ENCODE measurements at regions not wholly inside any gene's neighbourhood (a gene's known extent, or its start where the extent isn't known, plus 50 kb on each side); places are given as distances from the start of the nearest gene placed in this dataset.

- peaks cover 9% of the 10 kb centered on the region for H3K27me3 ChIP-seq (replicated peaks; ENCODE audit: insufficient read depth, low read length)
- no peaks in the 10 kb centered on the region for H3K79me2 ChIP-seq (ENCODE audit: low read length)
- no peaks in the 10 kb centered on the region for H3K36me3 ChIP-seq (replicated peaks; ENCODE audit: insufficient read depth, low read length)
- H3K4me3 ChIP-seq (ENCODE audit: low read length), result no peak overlapping the region
- H3K9ac ChIP-seq (ENCODE audit: low read length), result no peak overlapping the region
- no peak overlapping the region for H3K4me2 ChIP-seq (ENCODE audit: low read depth, low read length)
- H3K4me1 ChIP-seq (ENCODE audit: low read length), result peaks cover 19% of the 10 kb centered on the region
- H2AFZ ChIP-seq (ENCODE audit: low read length), result no peak overlapping the region
- no peaks in the 10 kb centered on the region for H3K9me3 ChIP-seq (replicated peaks; ENCODE audit: insufficient read depth, low read length)
- H4K20me1 ChIP-seq (ENCODE audit: insufficient read depth, low read length), result no peaks in the 10 kb centered on the region
- TF ChIP-seq CTCF (IDR thresholded peaks at IDR 0.05; ENCODE audit: low read length) (no peak), EZH2phosphoT487 (IDR thresholded peaks at IDR 0.05; ENCODE audit: low read length) (no peak), EZH2 (optimal IDR thresholded peaks at IDR 0.05; ENCODE audit: low read depth, low read length) (no peak)
- peaks cover 4% of the 10 kb centered on the region; the same call in 1 of the 2 replicates for H3F3A ChIP-seq (ENCODE audit: insufficient read depth, low read length)
- no peaks in the 10 kb centered on the region for H3K9me2 ChIP-seq (replicated peaks; ENCODE audit: insufficient read depth, low read length)
- no peak overlapping the region for H3K27ac ChIP-seq (ENCODE audit: low read length)
- no peak for DNase-seq
These were observed 52.2 kb upstream of the TMEM18 start for GRCh38 chr2:729376-729861.

- no peak overlapping the region for H3K4me3 ChIP-seq (ENCODE audit: low read length)
- H3F3A ChIP-seq (ENCODE audit: insufficient read depth, low read length), result peaks cover 4% of the 10 kb centered on the region; the same call in 1 of the 2 replicates
- no peak overlapping the region for H3K9ac ChIP-seq (ENCODE audit: low read length)
- H3K9me2 ChIP-seq (replicated peaks; ENCODE audit: insufficient read depth, low read length), result no peaks in the 10 kb centered on the region
- peak overlapping the region; percentile 60; the same call in 1 of the 2 replicates for H3K4me2 ChIP-seq (ENCODE audit: low read depth, low read length)
- no peaks in the 10 kb centered on the region for H4K20me1 ChIP-seq (ENCODE audit: insufficient read depth, low read length)
- no peaks in the 10 kb centered on the region for H3K9me3 ChIP-seq (replicated peaks; ENCODE audit: insufficient read depth, low read length)
- peaks cover 12% of the 10 kb centered on the region for H3K27me3 ChIP-seq (replicated peaks; ENCODE audit: insufficient read depth, low read length)
- H3K4me1 ChIP-seq (ENCODE audit: low read length), result peaks cover 19% of the 10 kb centered on the region
- no peaks in the 10 kb centered on the region for H3K79me2 ChIP-seq (ENCODE audit: low read length)
- H3K36me3 ChIP-seq (replicated peaks; ENCODE audit: insufficient read depth, low read length), result no peaks in the 10 kb centered on the region
- H3K27ac ChIP-seq (ENCODE audit: low read length), result no peak overlapping the region
- no peak overlapping the region for H2AFZ ChIP-seq (ENCODE audit: low read length)
- no peak for TF ChIP-seq EZH2 (optimal IDR thresholded peaks at IDR 0.05; ENCODE audit: low read depth, low read length)
- TF ChIP-seq CTCF (IDR thresholded peaks at IDR 0.05; ENCODE audit: low read length), result no peak
- no peak for TF ChIP-seq EZH2phosphoT487 (IDR thresholded peaks at IDR 0.05; ENCODE audit: low read length)
- no peak for DNase-seq
These were observed 51.0 kb upstream of the TMEM18 start for GRCh38 chr2:728165-728564.

GRCh38 chr2:727071-727470 is 49.9 kb upstream of the TMEM18 start:
- peaks cover 4% of the 10 kb centered on the region; the same call in 1 of the 2 replicates for H3F3A ChIP-seq (ENCODE audit: insufficient read depth, low read length)
- no peak overlapping the region for H3K9ac ChIP-seq (ENCODE audit: low read length)
- H3K79me2 ChIP-seq (ENCODE audit: low read length), result no peaks in the 10 kb centered on the region
- no peaks in the 10 kb centered on the region for H4K20me1 ChIP-seq (ENCODE audit: insufficient read depth, low read length)
- H3K4me2 ChIP-seq (ENCODE audit: low read depth, low read length), result peak overlapping the region; percentile 60
- H3K4me1 ChIP-seq (ENCODE audit: low read length), result peaks cover 19% of the 10 kb centered on the region
- no peak overlapping the region for H2AFZ ChIP-seq (ENCODE audit: low read length)
- no peaks in the 10 kb centered on the region for H3K9me2 ChIP-seq (replicated peaks; ENCODE audit: insufficient read depth, low read length)
- DNase-seq, result peak; percentile 75
- TF ChIP-seq EZH2 (optimal IDR thresholded peaks at IDR 0.05; ENCODE audit: low read depth, low read length) (no peak), EZH2phosphoT487 (IDR thresholded peaks at IDR 0.05; ENCODE audit: low read length) (no peak), CTCF (IDR thresholded peaks at IDR 0.05; ENCODE audit: low read length) (no peak)
- no peaks in the 10 kb centered on the region for H3K9me3 ChIP-seq (replicated peaks; ENCODE audit: insufficient read depth, low read length)
- H3K27me3 ChIP-seq (replicated peaks; ENCODE audit: insufficient read depth, low read length), result peaks cover 12% of the 10 kb centered on the region
- H3K36me3 ChIP-seq (replicated peaks; ENCODE audit: insufficient read depth, low read length), result no peaks in the 10 kb centered on the region
- H3K4me3 ChIP-seq (ENCODE audit: low read length), result peak overlapping the region; percentile 15; the same call in 1 of the 2 replicates
- H3K27ac ChIP-seq (ENCODE audit: low read length), result peak overlapping the region; percentile 43; the same call in 1 of the 2 replicates

Data from MM.1S (cell line).